Bronchial epithelial cell (primary cell): ENCODE measurements at regions not wholly inside any gene's neighbourhood (a gene's known extent, or its start where the extent isn't known, plus 50 kb on each side); places are given as distances from the start of the nearest gene placed in this dataset.
A peak's percentile ranks its signal among the peaks of the same experiment; 100 is the strongest.

Experiments
- DNase-seq: peaks from one replicate; pipeline ENCODE4 v3.0.0-alpha.2; 2010; ENCODE audit warnings: low read depth
- FAIRE-seq: peaks from 2 replicates; lab custom pipeline; 2011; peaks lifted over from hg19 to GRCh38; lab: Jason Lieb, UNC
- H3K27me3 ChIP-seq: 2 replicates; pipeline ENCODE4 v1.5.1; 2011; ENCODE audit warnings: low read length; ENCODE audit not compliant: control insufficient read depth, insufficient read depth
- H3K36me3 ChIP-seq: 2 replicates; pipeline ENCODE4 v1.5.1; 2011; ENCODE audit warnings: low read length; ENCODE audit not compliant: control insufficient read depth, insufficient read depth
- H3K4me3 ChIP-seq: 2 replicates; pipeline ENCODE4 v1.5.1; 2011; ENCODE audit warnings: mild to moderate bottlenecking, low read depth, low read length, control low read depth
- CTCF ChIP-seq: IDR thresholded peaks from 2 replicates; pipeline ENCODE4 v1.5.1; 2011; ENCODE audit warnings: mild to moderate bottlenecking, moderate library complexity, low read length, control low read depth, inconsistent platforms; ENCODE audit not compliant: insufficient read depth, severe bottlenecking

- DNase-seq (no peak), FAIRE-seq (no peak)
- Histone ChIP-seq H3K27me3 (no peaks in the 10 kb centered on the region), H3K36me3 (no peaks in the 10 kb centered on the region), H3K4me3 (no peak overlapping the region)
- peak; percentile 5 for TF ChIP-seq CTCF
These were observed 257.2 kb downstream of the MRPL39 start for GRCh38 chr21:25350056-25350455.

- FAIRE-seq, result no peak
These were observed 263.3 kb downstream of the MRPL39 start for GRCh38 chr21:25343774-25344545.

GRCh38 chr21:25342816-25343215 lies 264.5 kb downstream of the MRPL39 start:
- H3K27me3 ChIP-seq, result no peaks in the 10 kb centered on the region
- FAIRE-seq (no peak), DNase-seq (no peak)
- no peak overlapping the region for H3K4me3 ChIP-seq
- H3K36me3 ChIP-seq, result no peaks in the 10 kb centered on the region
- no peak for TF ChIP-seq CTCF

More at GRCh38 chr21:25343774-25344545, 263.3 kb downstream of the MRPL39 start:
- Histone ChIP-seq H3K4me3 (no peak overlapping the region), H3K27me3 (no peaks in the 10 kb centered on the region), H3K36me3 (no peaks in the 10 kb centered on the region)
- TF ChIP-seq CTCF, result no peak
- DNase-seq, result no peak

DNA sequence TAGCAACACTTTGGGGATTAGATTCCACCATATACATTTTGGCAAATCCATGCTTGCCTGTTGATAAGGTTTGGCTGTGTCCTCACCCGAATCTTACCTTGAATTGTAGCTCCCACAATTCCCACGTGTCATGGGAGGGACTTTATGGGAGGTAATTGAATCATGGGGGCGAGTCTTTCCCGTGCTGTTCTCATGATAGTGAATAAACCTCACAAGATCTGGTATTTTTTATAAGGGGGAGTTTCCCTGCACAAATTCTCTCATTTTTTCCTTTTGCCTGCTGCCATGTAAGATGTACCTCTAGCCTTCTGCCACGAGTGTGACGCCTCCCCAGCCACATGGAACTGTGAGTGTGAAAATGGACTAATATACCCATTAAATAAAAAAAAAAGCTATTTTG lies 265.3 kb downstream of the MRPL39 start:
- FAIRE-seq (no peak), DNase-seq (no peak)

DNA sequence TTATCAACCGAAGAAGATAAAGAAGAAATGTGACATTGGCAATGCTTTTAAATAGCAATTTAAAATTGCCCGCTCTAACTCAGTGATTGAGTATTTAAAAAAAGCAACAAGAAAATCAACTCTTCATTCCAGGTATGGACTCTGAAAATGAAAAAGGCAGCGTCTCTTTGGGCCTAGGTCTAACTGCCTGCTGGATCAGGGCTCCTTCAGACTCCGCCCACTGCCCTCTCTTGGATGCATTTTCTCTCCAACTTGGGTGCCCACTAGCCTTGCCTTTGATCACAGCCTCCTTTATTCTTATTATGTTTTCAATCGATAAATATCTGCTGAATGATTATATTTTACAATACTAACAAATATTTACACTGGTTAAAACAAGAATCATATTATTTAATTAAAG lies 268.9 kb downstream of the MRPL39 start:
- FAIRE-seq (no peak), DNase-seq (no peak)
- Histone ChIP-seq H3K4me3 (no peak overlapping the region), H3K27me3 (no peaks in the 10 kb centered on the region), H3K36me3 (no peaks in the 10 kb centered on the region)
- no peak for TF ChIP-seq CTCF

More for the DNA sequence above, 265.3 kb downstream of the MRPL39 start:
- H3K36me3 ChIP-seq, result no peaks in the 10 kb centered on the region
- no peaks in the 10 kb centered on the region for H3K27me3 ChIP-seq
- no peak for TF ChIP-seq CTCF
- H3K4me3 ChIP-seq, result no peak overlapping the region
